Stimulated activated memory B cell treated with anti-CD40 and anti-IgM and Interleukin-4, amounts not matched to agents 10 μg/mL and 1 μg/mL and 100 μg/mL, for 72 hours (primary cell): ENCODE measurements at regions not wholly inside any gene's neighbourhood (a gene's known extent, or its start where the extent isn't known, plus 50 kb on each side); places are given as distances from the start of the nearest gene placed in this dataset.
"Not testable (repeated sequence)": the region's sequence is repeated elsewhere in the genome, so short reads cannot be mapped to it uniquely, and the experiment has no call there.

ENCODE experiments used
- ATAC-seq: fragments of 150-1000 bp; cut with Tn5 transposase; 2 replicates; pipeline ENCODE4 v1.10.0; 2021
- H3K27ac Mint-ChIP-seq: one replicate; pipeline ENCODE4 v1.8.0; 2022; ENCODE audit warnings: mild to moderate bottlenecking, mixed read lengths
- H3K27me3 Mint-ChIP-seq: one replicate; pipeline ENCODE4 v1.8.0; 2022; ENCODE audit warnings: mixed read lengths
- H3K36me3 Mint-ChIP-seq: one replicate; pipeline ENCODE4 v1.8.0; 2022; ENCODE audit warnings: mixed read lengths
- H3K4me1 Mint-ChIP-seq: one replicate; pipeline ENCODE4 v1.8.0; 2022; ENCODE audit warnings: mixed read lengths
- H3K4me3 Mint-ChIP-seq: one replicate; pipeline ENCODE4 v1.8.0; 2022; ENCODE audit warnings: mild to moderate bottlenecking, moderate library complexity, mixed read lengths
- H3K9me3 Mint-ChIP-seq: one replicate; pipeline ENCODE4 v1.8.0; 2022; ENCODE audit warnings: mixed read lengths

DNA sequence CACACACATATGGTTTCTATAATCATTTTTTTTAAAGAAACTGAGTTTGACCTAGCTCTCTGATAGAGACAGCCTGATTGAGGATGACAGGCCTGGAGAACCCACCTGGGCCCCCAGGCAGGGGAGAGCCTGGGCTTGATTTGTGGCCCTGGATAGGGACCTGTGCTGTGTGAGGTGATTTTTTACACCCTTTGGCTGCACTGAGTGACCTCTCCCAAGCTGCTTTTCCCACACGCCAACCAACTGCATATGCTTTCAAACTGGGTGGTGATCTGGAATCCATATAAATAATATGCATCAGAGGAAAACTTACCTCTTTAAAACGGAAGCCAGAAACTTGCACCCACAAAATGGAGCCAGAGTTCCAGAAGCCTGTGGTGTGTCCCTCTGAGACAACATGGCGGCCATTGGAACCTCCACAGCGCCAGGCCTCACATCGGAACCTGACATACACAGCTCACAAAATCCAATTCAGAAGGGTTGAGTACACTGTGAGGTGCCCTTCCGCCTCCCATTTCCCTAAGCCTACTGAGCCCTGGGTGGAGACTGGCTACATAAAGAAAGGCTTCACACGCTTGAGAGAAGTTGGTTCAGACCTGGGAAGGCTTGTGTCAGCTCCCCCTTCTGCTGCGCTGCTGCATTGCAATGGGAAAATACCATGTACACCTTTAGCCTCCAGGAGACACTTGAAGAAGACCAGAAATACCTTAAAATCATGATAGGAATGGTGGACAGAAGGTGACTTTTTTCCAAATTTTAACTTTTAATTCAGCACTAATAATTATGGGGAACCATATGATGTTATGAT, 160.7 kb downstream of the HHIPL2 start:
- H3K27me3 Mint-ChIP-seq = peaks cover 14% of the 10 kb centered on the region
- H3K4me3 Mint-ChIP-seq = no peak overlapping the region
- no peaks in the 10 kb centered on the region for H3K4me1 Mint-ChIP-seq
- H3K9me3 Mint-ChIP-seq = no peaks in the 10 kb centered on the region
- H3K36me3 Mint-ChIP-seq = no peaks in the 10 kb centered on the region
- H3K27ac Mint-ChIP-seq = no peak overlapping the region
- no peak for ATAC-seq

DNA sequence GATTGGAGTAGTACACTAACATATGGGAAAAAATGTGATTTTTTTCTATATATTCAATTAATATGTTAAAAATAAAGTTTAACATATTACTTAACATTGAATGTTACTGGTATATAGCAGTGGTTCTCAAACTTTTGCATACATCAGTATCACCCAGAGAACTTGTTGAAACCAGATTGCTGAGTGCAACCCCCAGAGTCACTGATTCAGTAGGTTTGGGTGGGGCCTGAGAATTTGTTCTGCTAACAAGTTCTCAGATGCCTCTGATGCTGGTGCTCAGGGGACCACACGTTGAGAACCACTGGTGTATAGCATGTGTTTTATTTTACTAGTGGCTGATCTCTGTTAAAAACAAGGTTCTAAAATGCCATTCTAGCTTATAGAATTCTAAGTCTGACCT, 161.9 kb downstream of the HHIPL2 start:
- Mint-ChIP-seq H3K27ac (no peak overlapping the region), H3K9me3 (no peaks in the 10 kb centered on the region), H3K36me3 (no peaks in the 10 kb centered on the region), H3K4me1 (no peaks in the 10 kb centered on the region), H3K27me3 (peaks cover 5% of the 10 kb centered on the region), H3K4me3 (no peak overlapping the region)
- ATAC-seq = no peak

DNA sequence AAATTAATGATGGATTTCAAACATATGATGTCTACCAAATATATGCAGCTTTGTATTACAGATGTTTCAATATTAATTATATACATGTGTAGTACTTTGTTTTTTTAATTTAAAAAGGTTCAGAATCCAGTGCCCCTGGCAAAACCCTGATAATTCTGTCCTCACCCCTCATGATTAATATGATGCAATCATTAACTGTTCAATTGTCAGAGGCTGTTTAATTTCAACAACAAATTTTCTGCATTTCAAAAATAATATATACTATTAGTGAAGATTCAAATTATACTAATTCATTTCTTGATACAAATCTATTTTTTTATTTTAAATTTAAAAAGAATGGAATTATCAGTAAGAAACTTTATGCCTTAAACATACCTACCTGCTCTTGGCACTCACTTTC, 162.6 kb downstream of the HHIPL2 start:
- H3K36me3 Mint-ChIP-seq = no peaks in the 10 kb centered on the region
- ATAC-seq = no peak
- H3K4me3 Mint-ChIP-seq = no peak overlapping the region
- no peaks in the 10 kb centered on the region for H3K27me3 Mint-ChIP-seq
- peaks cover 2% of the 10 kb centered on the region for H3K9me3 Mint-ChIP-seq
- H3K27ac Mint-ChIP-seq = no peak overlapping the region
- no peaks in the 10 kb centered on the region for H3K4me1 Mint-ChIP-seq

DNA sequence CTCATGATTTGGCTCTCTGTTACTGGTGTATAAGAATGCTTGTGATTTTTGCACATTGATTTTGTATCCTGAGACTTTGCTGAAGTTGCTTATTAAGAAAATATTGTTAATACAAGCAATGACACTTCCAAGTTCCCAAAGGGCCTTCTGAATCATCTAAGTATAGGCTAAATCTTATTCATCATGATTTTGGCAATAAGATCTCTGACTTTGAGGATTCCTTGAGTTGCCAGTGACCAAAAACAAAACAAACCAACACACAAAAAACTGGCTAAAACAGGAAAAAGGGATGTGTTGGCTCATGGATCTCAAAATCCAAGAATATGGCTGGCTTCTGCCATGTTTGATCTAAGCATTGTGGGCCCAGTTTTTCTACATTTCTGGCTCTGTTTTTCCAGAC, 163.4 kb downstream of the HHIPL2 start:
- Mint-ChIP-seq H3K4me3 (no peak overlapping the region), H3K9me3 (peaks cover 9% of the 10 kb centered on the region), H3K27me3 (no peaks in the 10 kb centered on the region), H3K27ac (no peak overlapping the region), H3K36me3 (no peaks in the 10 kb centered on the region), H3K4me1 (no peaks in the 10 kb centered on the region)
- no peak for ATAC-seq

DNA sequence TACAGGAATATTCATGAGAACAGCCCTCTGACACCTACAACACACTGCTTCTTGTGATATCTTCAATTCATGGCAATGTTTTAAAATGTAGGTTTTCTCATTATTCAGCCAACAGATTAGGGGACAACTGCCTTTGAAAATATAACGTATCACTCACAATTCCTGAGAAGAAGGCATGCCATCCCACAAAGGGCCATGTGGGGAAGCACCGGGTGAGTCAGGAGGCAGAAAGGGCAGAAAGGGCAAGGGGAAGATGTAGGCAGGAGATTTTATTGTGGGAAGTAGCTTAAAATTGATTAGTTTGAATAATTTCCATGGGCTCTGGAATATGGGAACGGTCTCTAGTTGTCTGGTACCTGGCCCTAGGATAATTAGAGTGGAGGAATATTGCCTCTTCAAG, 165.7 kb downstream of the HHIPL2 start:
- ATAC-seq = no peak
- H3K27ac Mint-ChIP-seq = no peak overlapping the region

DNA sequence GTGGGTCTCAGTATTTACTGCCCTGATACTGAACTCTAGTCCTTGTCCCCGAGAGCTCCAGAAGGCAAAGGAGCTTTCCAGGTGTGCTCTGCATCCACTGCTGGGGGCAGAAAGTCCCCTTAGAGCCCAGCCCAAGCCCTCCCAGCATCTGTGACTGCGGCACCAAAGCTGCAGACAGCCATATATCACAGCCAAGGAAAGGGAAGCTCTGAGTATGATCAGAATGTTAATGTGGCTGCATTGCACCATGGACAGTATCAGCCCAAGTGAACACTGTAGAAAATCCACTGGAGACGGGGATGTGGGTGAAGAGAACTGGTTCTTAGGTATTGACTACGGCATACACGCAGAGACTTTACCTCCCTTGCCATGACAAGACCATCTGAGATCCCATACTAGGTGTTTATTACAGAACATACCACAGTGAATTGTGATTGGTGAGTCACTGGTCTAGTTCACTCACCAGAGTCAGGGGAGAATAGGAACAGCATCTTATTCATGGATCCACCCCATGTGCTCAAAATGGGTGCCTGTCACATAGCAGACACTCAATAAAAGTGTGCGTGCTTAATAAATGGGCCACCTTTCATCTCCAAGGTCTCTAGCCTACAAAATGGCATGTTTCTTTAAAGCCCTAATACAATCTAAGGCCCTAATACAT, 170.3 kb downstream of the HHIPL2 start:
- Mint-ChIP-seq H3K4me1 (no peaks in the 10 kb centered on the region), H3K27ac (no peak overlapping the region), H3K4me3 (no peak overlapping the region), H3K9me3 (peaks cover 9% of the 10 kb centered on the region), H3K27me3 (no peaks in the 10 kb centered on the region), H3K36me3 (no peaks in the 10 kb centered on the region)
- no peak for ATAC-seq

More for the DNA sequence above, 165.7 kb downstream of the HHIPL2 start:
- no peaks in the 10 kb centered on the region for H3K36me3 Mint-ChIP-seq
- no peaks in the 10 kb centered on the region for H3K27me3 Mint-ChIP-seq
- peaks cover 9% of the 10 kb centered on the region for H3K9me3 Mint-ChIP-seq
- no peak overlapping the region for H3K4me3 Mint-ChIP-seq
- H3K4me1 Mint-ChIP-seq = no peaks in the 10 kb centered on the region

DNA sequence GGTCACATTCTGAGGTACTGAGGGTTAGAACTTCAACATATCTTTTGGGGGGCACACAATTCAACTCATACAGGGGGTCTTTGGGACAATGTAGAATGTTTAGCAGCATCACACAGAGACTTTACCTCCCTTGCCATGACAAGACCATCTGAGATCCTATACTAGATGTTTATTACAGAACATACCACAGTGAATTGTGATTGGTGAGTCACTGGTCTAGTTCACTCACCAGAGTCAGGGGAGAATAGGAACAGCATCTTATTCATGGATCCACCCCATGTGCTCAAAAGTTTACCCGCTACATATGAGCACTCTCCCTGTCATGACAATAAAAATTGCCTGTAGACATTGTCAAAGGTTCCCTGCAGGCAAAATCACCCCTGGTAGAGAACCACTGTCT, 171.1 kb downstream of the HHIPL2 start:
- H3K9me3 Mint-ChIP-seq, H3K27ac Mint-ChIP-seq: not testable (repeated sequence)

DNA sequence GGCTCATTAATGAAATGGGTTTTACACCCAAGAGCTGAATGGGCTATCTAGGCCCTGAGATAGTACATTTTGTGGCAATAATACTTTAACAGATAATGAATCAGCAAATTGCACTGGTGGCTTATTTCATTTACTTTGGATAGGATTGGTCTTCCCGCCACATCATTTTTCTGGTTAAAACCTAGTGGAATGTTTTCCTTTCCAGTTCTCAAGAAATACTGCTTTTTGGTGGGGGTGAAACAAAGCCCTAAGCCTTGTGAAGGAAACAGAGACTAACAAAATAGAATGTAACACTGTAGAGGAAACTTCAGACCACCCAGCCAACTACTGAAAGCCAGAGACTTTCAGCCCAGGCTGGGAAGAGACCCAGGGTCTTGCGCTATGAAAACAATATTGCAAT, 172.2 kb downstream of the HHIPL2 start:
- ATAC-seq = no peak
- Mint-ChIP-seq H3K27me3 (no peaks in the 10 kb centered on the region), H3K4me3 (no peak overlapping the region), H3K36me3 (no peaks in the 10 kb centered on the region), H3K9me3 (peaks cover 9% of the 10 kb centered on the region), H3K4me1 (no peaks in the 10 kb centered on the region), H3K27ac (no peak overlapping the region)

More for the DNA sequence above, 171.1 kb downstream of the HHIPL2 start:
- H3K36me3 Mint-ChIP-seq, H3K4me1 Mint-ChIP-seq, ATAC-seq, H3K27me3 Mint-ChIP-seq, H3K4me3 Mint-ChIP-seq: not testable (repeated sequence)

DNA sequence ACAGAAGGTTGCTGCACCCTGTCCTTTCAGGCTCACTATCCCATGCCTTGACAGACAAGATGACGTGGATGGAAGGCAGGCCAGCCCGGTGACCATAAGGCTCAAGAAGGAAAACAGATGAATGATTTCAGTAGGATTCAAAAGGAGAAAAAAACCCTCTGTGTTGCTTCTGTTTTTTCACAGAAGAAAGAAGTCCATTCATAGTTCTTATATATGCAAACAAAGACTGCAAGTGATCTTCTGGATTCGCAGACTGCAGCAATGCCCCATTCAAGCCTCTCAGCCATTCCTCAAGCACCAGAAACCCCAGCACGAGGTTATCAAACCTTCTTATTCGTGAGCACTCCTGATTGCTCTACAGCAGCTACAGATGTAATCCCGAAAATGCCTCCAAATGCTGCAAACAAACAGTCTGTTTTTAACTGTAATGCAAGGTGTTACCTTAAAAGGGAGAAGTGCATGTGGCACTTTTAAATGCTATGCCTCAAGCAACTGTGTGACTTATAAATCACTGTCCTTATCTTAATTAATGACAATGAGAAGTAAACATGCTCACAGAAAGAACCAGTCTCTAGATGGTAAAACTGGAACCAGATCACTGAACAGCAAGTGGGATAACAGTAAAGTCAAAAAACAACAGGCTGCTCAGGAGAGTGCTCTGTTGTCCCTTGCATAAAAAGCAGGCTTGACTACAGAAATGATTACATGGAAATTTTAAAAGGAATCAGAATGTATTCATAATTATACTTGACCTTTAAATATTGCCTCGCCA, 173.9 kb downstream of the HHIPL2 start:
- Mint-ChIP-seq H3K4me3 (no peak overlapping the region), H3K4me1 (no peaks in the 10 kb centered on the region), H3K36me3 (no peaks in the 10 kb centered on the region), H3K9me3 (no peaks in the 10 kb centered on the region), H3K27me3 (no peaks in the 10 kb centered on the region), H3K27ac (no peak overlapping the region)
- no peak for ATAC-seq

DNA sequence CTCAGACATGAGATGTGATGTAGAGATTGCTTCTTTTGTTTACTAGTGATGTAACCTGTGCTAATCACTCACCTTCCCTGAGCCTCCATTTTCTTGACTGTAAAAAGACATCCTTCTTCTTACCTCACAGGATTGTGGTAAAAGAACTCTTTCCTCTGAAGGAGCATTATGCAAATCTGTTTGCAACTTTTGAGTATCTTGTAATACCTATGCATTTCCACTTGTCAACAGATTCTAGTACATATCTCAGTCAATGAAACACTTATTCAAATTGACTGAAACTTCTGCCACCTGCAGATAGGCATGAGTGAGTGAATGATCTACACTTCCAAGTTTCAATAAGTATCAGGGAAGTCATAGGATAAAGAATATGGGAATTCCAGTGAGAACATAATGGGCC, 174.7 kb downstream of the HHIPL2 start:
- no peaks in the 10 kb centered on the region for H3K36me3 Mint-ChIP-seq
- no peak overlapping the region for H3K4me3 Mint-ChIP-seq
- no peaks in the 10 kb centered on the region for H3K4me1 Mint-ChIP-seq
- H3K9me3 Mint-ChIP-seq = no peaks in the 10 kb centered on the region
- ATAC-seq = no peak
- no peaks in the 10 kb centered on the region for H3K27me3 Mint-ChIP-seq
- no peak overlapping the region for H3K27ac Mint-ChIP-seq

DNA sequence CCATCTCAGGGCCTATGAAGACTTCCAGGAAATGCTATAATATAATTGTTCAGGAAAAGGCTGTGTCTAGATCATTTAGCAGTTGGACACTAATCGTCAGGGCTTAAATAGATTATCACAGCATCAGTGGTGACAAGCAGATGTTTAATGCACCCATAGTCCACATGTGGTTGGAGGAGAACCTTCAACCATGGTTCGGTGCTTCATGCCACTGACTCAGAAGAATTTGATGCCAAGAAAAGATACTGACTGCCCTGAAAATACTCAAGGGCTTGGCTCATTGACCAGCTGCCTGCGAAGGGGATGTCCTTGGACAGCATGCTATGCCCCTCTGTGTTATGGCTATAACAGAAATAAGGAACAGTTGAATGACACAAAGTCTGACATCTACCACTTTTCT, 175.7 kb downstream of the HHIPL2 start:
- no peak for ATAC-seq
- H3K4me3 Mint-ChIP-seq = no peak overlapping the region
- no peaks in the 10 kb centered on the region for H3K9me3 Mint-ChIP-seq
- no peaks in the 10 kb centered on the region for H3K36me3 Mint-ChIP-seq
- H3K27ac Mint-ChIP-seq = no peak overlapping the region
- H3K27me3 Mint-ChIP-seq = no peaks in the 10 kb centered on the region
- H3K4me1 Mint-ChIP-seq = no peaks in the 10 kb centered on the region

DNA sequence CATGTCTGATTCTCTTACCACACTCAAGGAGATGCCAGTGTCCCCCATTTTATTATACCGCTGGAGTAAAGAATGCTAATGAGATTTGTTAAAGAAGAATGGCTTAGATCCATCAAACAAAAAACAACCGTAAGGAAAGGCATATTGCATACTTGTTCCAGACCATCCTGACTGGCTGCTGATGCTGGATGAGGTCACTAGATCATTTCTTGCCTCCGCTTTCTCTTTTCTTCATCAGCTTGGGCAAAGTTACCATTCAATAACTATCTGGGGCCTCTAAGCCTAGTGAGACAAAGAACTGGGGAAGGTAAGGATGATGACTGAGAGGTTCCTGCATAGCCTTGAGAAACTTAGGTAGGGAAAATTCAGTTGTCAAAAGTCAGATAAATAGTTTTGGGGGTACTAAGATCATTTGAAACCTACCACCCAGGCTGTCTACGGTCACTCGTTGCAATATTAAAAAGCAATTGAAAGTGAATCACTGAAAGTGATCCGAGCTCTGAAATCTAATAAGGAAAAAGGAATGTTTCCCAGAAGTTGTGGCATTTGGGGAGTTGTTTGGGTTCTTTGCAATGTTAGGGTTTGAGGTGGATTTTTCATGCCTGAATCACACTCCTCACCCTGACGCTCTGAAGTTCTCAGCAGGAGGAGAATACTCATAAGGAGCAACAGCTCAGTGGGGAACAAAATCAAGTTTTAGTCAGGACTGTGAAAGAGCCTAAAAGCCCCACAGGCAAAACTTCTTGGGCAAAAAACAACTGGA, 176.8 kb downstream of the HHIPL2 start:
- H3K9me3 Mint-ChIP-seq = no peaks in the 10 kb centered on the region
- no peak overlapping the region for H3K4me3 Mint-ChIP-seq
- no peaks in the 10 kb centered on the region for H3K36me3 Mint-ChIP-seq
- H3K27ac Mint-ChIP-seq = no peak overlapping the region
- H3K4me1 Mint-ChIP-seq = no peaks in the 10 kb centered on the region
- no peaks in the 10 kb centered on the region for H3K27me3 Mint-ChIP-seq
- no peak for ATAC-seq

DNA sequence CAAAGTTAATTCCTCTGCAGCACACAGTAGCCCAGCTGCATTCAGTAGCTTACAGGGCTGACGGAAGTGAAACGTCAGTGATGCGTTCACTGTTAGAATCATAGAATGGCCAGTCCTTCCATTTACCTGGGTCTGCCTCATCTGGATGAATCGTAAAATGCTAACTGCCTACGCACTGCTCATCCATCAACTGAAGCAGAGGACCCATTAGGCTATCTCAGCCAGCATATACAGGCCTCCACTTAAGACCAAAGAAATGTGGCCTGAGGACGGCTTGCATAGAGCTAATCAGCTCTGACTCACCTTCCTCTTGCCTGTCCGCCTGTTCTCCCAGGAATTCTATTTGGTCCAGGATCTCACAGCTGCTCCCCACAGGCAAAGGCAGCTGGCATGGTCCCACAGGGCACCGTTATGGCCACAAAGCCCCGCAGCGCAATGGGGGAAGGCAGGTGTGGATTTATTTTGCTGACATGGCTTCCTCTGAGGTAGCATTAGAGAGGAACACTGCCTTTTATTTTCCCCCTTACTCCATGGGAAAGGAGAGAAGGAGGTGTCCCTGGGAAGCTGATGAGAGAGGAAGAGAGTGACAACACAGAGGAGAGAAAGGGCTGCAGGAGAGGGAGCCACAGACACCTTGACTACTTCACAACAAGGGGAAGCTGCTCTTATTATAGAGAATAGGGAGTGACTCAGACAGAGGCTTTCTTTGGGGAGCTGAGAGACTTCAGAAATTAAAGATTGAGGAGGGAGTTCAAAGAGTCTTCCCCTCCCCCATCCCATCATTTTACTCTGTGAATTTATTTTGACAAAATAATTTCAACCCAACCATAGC, 177.6 kb downstream of the HHIPL2 start:
- no peaks in the 10 kb centered on the region for H3K4me1 Mint-ChIP-seq
- H3K9me3 Mint-ChIP-seq = no peaks in the 10 kb centered on the region
- no peaks in the 10 kb centered on the region for H3K27me3 Mint-ChIP-seq
- no peak overlapping the region for H3K4me3 Mint-ChIP-seq
- ATAC-seq = no peak
- no peak overlapping the region for H3K27ac Mint-ChIP-seq
- no peaks in the 10 kb centered on the region for H3K36me3 Mint-ChIP-seq

DNA sequence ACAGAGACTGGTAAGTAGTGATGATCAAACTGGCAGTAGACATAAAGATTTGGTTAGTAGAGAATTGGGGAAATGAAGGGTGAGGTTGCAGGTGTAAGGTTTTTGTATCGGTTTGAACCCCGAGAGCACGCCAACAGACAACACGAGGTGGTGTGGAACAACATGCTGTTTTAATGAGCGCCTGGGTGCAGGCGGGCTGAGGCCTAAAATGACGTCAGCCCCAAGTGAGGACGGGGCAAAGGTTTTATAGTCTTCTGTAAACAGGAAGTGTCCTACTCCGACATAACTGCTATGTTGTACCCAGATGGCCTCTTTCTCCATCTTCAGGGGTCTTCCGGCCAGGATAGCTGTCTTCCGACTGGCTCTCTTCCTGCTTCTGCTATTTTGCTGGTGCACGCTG, 178.8 kb downstream of the HHIPL2 start:
- Mint-ChIP-seq H3K27ac (no peak overlapping the region), H3K4me3 (no peak overlapping the region), H3K4me1 (no peaks in the 10 kb centered on the region), H3K27me3 (no peaks in the 10 kb centered on the region), H3K36me3 (no peaks in the 10 kb centered on the region), H3K9me3 (no peaks in the 10 kb centered on the region)
- no peak for ATAC-seq
